GM21367 (cell line): ENCODE measurements at regions not wholly inside any gene's neighbourhood (a gene's known extent, or its start where the extent isn't known, plus 50 kb on each side); places are given as distances from the start of the nearest gene placed in this dataset.

Experiments
- ATAC-seq: cut with Tn5 transposase; IDR thresholded peaks from one replicate; pipeline ENCODE4 v1.9.1; 2021; ENCODE audit not compliant: unreplicated experiment

DNA sequence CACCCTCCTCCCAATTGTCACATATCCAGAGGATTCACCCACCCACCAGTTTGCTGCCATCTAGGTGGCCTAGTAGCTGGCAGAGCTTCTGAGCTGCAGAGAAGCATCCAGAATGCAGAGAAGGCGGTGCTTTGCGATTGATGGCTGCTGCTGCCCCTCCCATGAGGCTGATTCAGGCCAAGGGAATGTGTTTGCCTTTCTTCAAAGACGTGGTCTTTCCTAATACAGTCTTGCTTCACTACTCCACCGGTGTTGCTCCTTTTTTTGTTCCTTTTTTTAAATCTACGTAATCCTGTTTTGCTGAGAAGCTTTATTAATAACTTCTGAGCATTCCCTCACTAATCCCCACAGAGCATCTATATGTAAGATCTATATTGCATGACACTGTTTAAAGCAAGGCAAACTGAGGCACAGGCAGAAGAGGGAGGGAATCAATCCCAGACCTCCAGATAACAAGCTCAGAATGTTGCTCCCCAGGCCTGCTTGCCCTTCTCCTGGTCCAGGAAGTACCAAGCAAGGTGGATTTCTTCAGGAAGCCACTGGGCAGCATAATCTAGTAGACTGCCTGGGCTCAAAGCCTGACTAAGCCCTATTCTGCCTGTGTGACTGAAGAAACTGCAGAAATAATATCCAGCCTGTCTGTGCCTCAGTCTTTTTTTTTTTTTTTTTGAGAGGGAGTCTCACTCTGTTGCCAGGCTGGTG, 275.5 kb upstream of the FMN2 start:
- no peak for ATAC-seq

DNA sequence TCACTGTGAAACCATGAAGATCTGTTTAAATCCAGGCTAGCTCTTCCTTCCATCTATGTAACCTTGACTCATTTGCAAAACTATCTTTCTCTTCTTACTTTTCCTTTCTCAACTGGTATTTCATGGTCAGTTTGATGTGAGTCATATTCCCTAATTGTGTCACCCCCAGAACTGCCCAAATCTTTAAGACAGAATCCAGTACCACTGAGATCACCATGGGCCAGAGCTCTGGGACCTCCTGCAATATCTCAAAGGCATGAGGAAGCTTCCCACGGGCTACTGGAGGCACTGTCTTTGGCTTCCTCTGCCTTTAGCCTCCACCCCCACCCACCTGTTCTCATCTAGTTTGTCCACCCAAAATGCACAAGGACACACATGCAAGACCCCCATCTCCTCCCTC, 274.4 kb upstream of the FMN2 start:
- no peak for ATAC-seq

DNA sequence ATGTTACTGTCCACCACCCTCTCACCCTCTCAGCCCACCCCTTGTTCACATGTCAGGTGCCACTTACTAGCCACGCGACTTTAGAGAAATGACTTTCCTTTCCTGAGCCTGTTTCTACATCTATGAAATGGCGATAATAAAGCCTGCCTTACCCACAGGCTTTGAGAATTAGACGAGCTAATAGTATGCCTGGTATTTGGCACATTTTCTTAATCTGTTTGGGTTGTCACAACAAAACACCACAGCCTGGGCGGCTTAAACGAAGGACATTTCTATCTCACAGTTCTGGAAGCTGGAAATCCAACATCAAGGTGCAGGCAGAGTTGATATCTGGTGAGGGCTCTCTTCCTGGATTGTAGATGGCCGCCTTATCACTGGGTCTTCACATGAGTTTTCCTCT, 273.9 kb upstream of the FMN2 start:
- no peak for ATAC-seq

- ATAC-seq: no peak
Measured at GRCh38 chr1:239819096-239819495, 272.6 kb upstream of the FMN2 start.

DNA sequence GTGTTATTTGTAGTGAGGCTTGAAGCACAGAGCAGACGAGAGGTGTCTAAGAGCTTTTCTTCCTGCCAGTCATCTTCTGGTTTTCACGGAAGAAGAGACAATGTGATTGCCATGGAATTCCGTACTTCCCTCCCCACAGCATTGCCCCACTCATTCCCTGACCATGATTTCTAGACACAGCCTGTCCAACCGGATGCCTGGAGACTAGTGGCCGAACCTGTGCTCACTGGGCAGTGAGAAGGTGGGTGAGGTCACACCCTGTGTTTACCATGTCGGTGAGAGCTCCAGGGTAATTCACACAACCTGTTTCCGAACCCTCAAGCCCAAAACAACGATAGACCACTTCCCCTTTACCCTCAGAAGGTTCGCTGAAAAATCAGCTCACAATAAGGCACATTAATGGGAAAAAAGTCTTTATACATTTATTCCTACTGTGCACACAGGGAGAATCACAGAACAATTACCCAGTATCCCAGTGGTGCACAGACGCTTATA, 271.9 kb upstream of the FMN2 start:
- no peak for ATAC-seq

DNA sequence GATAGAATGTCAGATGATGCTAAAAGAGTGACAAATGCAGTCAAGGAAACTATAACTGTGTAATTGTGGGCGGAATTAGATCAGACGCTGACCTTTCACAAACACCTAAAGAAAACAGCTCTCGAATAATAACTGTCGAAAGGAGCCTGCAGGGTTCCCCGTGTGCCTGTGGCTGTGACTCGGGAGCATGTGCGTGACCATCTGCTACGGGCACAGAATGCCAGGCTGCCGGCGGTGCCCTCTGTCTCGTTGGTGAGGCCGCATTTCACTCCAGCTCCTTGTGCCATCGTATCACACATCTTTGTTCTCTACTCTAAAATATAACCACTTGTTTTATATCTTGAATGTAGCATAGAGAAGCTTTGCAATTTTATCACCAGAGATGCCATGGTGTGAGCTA, 267.8 kb upstream of the FMN2 start:
- no peak for ATAC-seq

DNA sequence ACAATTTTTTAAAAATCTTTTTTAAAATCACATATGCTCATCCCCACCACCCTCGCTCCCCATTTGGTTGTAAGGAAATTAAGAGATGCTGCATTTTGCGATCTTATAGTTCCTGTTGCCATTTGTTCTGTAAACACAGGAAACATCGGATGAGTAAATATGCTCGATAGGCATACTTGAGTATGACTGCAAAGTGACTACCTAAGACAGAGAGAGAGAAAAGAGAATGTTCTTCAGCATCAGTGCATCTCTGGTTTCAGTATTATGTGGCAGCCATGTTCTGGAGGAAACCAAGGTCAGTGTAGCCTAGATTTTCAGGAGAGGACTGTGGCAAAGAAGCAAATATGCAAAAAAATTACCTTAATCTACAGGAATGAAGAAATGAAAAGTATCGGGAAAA, 265.5 kb upstream of the FMN2 start:
- ATAC-seq: no peak

DNA sequence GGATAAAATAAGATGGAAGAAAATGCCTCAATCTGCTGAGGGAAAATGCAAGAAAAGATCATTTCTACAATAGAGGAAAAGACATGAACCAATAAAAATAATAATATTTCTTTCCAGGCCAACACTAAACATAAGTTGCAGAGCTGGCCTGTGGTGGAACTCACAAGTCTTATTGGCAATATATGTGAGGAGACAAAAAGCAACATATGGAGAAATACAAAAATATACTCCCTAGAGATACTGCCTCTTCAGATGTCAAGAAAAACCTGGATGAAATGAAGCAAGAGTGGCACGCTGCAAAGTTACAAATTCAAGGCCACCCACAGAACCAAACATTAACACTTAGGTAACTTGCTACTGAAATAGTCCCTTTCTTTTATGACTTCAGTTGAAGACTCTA, 264.9 kb upstream of the FMN2 start:
- ATAC-seq: no peak

DNA sequence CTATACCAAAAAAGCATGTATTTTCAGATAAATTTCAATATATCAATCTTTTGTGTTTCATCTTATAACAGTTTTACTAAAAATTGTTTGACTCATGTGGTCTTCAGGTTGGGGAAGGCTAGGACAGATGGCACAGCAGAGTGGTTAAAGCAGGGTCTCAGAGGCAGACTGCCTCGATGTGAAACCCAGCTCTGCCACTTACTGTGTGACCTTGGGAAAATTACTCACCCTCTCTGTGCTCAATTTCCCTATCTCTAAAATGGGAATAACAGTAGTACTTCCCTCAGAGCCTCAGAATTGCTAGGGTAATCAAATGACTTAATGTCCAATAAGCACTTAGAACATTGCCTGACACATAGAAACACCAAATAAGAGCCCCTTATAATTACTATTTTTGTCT, 262.1 kb upstream of the FMN2 start:
- no peak for ATAC-seq

- no peak for ATAC-seq
Measured at GRCh38 chr1:239831577-239832355, 259.9 kb upstream of the FMN2 start.

- ATAC-seq: no peak
Measured at GRCh38 chr1:239833723-239834122, 258.0 kb upstream of the FMN2 start.

DNA sequence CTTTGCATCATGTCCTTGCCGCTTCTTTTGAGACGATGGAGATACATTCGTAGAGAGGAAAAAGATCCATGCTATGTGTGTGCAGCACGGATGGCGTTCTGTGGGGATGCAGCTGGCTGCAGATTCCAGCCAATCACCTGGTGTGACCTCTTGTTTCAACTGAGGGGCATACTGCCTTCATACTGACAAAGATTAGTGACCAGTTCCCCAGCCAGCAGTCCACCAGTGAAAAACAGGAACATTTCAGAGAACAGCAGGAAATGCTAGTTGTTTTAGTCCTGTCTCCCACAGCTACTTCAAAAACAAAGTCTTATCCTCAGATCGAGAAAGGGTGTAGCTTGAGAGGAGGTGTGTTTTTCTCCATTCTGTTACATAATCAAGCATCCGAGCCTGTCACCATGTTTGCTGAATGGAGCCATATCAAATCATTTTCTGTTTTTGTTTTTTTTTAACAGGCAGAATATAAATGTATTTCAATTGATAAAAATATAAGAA, 255.7 kb upstream of the FMN2 start:
- ATAC-seq: no peak

DNA sequence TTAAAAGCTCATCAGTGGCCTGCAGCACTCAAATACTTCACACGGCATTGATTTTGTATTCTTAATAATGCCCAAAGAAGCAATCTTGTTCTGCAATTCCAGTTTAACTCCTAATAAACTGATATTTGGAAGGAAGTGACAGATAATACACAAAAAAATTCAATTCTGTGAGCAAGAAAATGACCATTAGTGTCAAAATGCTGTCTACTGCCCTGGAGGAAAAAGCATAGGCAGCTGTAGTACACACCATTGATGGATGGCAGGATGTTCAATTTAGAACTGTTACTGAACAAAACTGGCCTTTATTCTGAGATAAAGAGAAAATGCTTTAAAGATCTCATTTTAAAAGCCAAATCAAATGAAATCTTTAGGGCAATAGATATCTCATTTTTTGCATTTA, 251.3 kb upstream of the FMN2 start:
- no peak for ATAC-seq

DNA sequence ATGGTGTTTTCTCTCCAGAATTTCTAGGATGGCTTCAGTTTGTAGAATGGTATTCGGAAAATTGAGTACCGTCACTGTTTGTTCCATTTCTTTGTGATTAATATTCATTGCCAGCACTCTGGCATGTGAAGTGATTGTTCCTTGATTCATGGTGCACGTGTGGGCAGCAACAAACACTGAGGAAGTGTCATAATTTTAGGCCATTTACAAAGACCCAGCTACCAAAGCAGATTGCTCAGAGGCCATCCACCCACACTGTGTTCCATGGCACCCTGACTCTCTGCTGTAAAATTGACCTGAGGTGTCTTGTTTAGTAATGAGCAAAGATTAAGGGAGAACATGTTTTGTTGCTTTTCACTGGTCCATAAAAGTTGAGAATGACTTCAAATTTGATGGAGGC, 250.9 kb upstream of the FMN2 start:
- ATAC-seq: no peak

- no peak for ATAC-seq
Measured at GRCh38 chr1:239841631-239842030, 250.1 kb upstream of the FMN2 start.

- no peak for ATAC-seq
Measured at GRCh38 chr1:239843541-239843940, 248.1 kb upstream of the FMN2 start.

- ATAC-seq: no peak
Measured at GRCh38 chr1:239844833-239845232, 246.8 kb upstream of the FMN2 start.

- no peak for ATAC-seq
Measured at GRCh38 chr1:239854922-239855321, 236.8 kb upstream of the FMN2 start.

- no peak for ATAC-seq
Measured at GRCh38 chr1:239856067-239856466, 235.6 kb upstream of the FMN2 start.

DNA sequence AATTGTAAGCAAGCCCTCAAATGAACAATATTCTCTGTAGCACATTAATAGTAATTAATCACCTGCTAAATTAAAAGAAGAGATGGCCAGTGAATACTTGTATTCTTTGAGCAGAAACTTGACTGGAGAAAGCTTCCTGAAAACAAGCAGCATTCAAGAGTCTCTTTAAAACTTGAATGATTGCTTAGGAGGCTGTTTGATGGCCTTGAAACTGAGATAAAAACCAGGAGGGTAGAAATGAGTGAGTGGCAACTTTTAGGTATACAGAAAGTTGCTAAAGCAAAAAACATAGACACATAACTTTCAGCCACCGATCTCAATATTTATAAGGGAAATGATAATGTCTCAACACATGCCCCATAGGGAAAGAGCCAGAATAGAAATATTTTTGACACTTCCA, 234.8 kb upstream of the FMN2 start:
- no peak for ATAC-seq

- no peak for ATAC-seq
Measured at GRCh38 chr1:239858057-239858456, 233.6 kb upstream of the FMN2 start.

- ATAC-seq: no peak
Measured at GRCh38 chr1:239858529-239858928, 233.2 kb upstream of the FMN2 start.
